Activated T-helper 17 cell treated with anti-CD3 and anti-CD28 coated beads, Interleukin-2, amount 50 U/mL, for 72 hours (primary cell): ENCODE measurements at regions not wholly inside any gene's neighbourhood (a gene's known extent, or its start where the extent isn't known, plus 50 kb on each side); places are given as distances from the start of the nearest gene placed in this dataset.
"Not testable (repeated sequence)": the region's sequence is repeated elsewhere in the genome, so short reads cannot be mapped to it uniquely, and the experiment has no call there.

Experiments
- ATAC-seq: fragments of 150-1000 bp; cut with Tn5 transposase; replicated peaks from 2 replicates; pipeline ENCODE4 v1.10.0; 2021; ENCODE audit warnings: mild to moderate bottlenecking, moderate library complexity
- H3K27ac Mint-ChIP-seq: one replicate; pipeline ENCODE4 v1.8.0; 2022; ENCODE audit warnings: mixed read lengths
- H3K27me3 Mint-ChIP-seq: one replicate; pipeline ENCODE4 v1.8.0; 2022; ENCODE audit warnings: mixed read lengths
- H3K36me3 Mint-ChIP-seq: one replicate; pipeline ENCODE4 v1.8.0; 2022; ENCODE audit warnings: low read depth, mild to moderate bottlenecking, mixed read lengths
- H3K4me1 Mint-ChIP-seq: one replicate; pipeline ENCODE4 v1.8.0; 2022; ENCODE audit warnings: mixed read lengths
- H3K4me3 Mint-ChIP-seq: one replicate; pipeline ENCODE4 v1.8.0; 2022; ENCODE audit warnings: mild to moderate bottlenecking, mixed read lengths
- H3K9me3 Mint-ChIP-seq: one replicate; pipeline ENCODE4 v1.8.0; 2022; ENCODE audit warnings: mixed read lengths

DNA sequence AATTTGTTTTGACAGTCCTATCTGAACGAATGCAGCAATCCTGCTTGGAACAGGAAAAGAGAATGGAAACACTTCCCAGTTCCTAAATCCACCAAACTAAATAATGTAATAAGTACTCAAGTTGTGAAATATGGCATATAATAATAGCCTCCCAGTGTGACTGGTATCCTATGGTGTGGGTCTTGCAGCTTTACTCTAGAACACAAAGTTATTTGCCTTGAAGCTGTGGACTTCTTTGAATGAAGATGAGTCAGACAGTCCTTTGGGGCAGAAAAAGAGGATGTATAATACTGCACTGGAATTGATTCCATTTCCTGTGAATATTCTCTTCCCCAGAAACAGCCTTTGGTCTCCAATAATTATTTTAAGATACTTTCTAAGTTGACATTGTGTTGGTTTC is 887.0 kb downstream of the KCNA4 start:
- no peak overlapping the region for H3K27ac Mint-ChIP-seq
- H3K27me3 Mint-ChIP-seq, result no peaks in the 10 kb centered on the region
- no peaks in the 10 kb centered on the region for H3K4me1 Mint-ChIP-seq
- H3K9me3 Mint-ChIP-seq, result peaks cover 20% of the 10 kb centered on the region
- H3K4me3 Mint-ChIP-seq, result no peak overlapping the region
- H3K36me3 Mint-ChIP-seq, result no peaks in the 10 kb centered on the region
- no peak for ATAC-seq

- no peaks in the 10 kb centered on the region for H3K4me1 Mint-ChIP-seq
- ATAC-seq, result no peak
- H3K4me3 Mint-ChIP-seq, result no peak overlapping the region
- H3K9me3 Mint-ChIP-seq, result peaks cover 26% of the 10 kb centered on the region
- H3K36me3 Mint-ChIP-seq, result no peaks in the 10 kb centered on the region
- no peak overlapping the region for H3K27ac Mint-ChIP-seq
- no peaks in the 10 kb centered on the region for H3K27me3 Mint-ChIP-seq
Observed at GRCh38 chr11:29127461-29127860, 889.4 kb downstream of the KCNA4 start.

DNA sequence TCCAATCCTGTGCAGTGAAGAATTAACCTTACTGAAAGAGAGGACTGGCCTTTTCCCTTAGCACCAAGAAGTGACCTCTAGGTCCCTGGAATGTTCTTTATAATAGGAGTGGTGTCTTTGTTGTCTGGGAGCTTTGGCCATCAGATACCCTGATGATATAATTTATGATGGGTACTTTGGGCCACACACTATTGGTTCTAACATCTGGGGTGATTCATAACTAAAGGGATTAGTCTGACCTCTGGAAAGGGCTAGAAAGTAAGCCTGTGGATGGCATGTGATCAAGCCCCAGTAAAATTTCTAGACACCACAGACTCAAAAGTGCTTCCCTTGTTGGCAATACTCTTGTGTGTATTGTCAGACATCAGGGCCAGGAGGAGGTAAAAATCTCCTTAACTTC is 891.2 kb downstream of the KCNA4 start:
- H3K27me3 Mint-ChIP-seq, result no peaks in the 10 kb centered on the region
- H3K36me3 Mint-ChIP-seq, result no peaks in the 10 kb centered on the region
- H3K4me3 Mint-ChIP-seq, result no peak overlapping the region
- ATAC-seq, result no peak
- peaks cover 21% of the 10 kb centered on the region for H3K9me3 Mint-ChIP-seq
- H3K27ac Mint-ChIP-seq, result no peak overlapping the region
- no peaks in the 10 kb centered on the region for H3K4me1 Mint-ChIP-seq

DNA sequence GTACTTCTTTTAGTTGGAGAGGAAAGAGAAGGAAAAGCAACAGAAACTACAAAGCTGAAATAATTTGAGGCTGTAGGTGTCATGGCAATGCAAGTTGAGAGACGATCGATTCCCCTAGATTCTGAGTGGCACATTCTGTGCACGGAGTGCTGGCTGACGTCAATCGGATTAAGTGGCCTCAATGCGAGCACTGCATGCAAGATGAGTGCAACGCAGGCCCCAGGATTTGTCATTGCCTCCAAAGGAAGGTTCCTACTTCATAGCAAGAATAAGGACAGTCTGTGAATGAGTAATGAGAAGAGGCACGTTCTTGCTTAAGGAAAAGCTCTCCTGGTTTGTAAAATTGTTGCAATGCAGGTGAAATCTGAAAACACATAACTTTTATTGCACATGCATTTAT is 892.4 kb downstream of the KCNA4 start:
- no peak overlapping the region for H3K4me3 Mint-ChIP-seq
- H3K9me3 Mint-ChIP-seq, result peaks cover 16% of the 10 kb centered on the region
- H3K27ac Mint-ChIP-seq, result no peak overlapping the region
- ATAC-seq, result no peak
- no peaks in the 10 kb centered on the region for H3K36me3 Mint-ChIP-seq
- no peaks in the 10 kb centered on the region for H3K4me1 Mint-ChIP-seq
- no peaks in the 10 kb centered on the region for H3K27me3 Mint-ChIP-seq

- H3K27me3 Mint-ChIP-seq, result no peaks in the 10 kb centered on the region
- no peak overlapping the region for H3K27ac Mint-ChIP-seq
- H3K4me3 Mint-ChIP-seq, result no peak overlapping the region
- ATAC-seq, result no peak
- H3K36me3 Mint-ChIP-seq, result no peaks in the 10 kb centered on the region
- H3K9me3 Mint-ChIP-seq, result peaks cover 19% of the 10 kb centered on the region
- no peaks in the 10 kb centered on the region for H3K4me1 Mint-ChIP-seq
Observed at GRCh38 chr11:29119707-29120618, 896.9 kb downstream of the KCNA4 start.

- Mint-ChIP-seq H3K4me1 (no peaks in the 10 kb centered on the region), H3K4me3 (no peak overlapping the region), H3K36me3 (no peaks in the 10 kb centered on the region), H3K9me3 (peaks cover 21% of the 10 kb centered on the region), H3K27ac (no peak overlapping the region), H3K27me3 (no peaks in the 10 kb centered on the region)
- ATAC-seq, result no peak
Observed at GRCh38 chr11:29119116-29119515, 897.7 kb downstream of the KCNA4 start.

- no peaks in the 10 kb centered on the region for H3K36me3 Mint-ChIP-seq
- H3K4me3 Mint-ChIP-seq, result no peak overlapping the region
- ATAC-seq, result no peak
- no peaks in the 10 kb centered on the region for H3K4me1 Mint-ChIP-seq
- H3K9me3 Mint-ChIP-seq, result peaks cover 10% of the 10 kb centered on the region
- no peak overlapping the region for H3K27ac Mint-ChIP-seq
- H3K27me3 Mint-ChIP-seq, result no peaks in the 10 kb centered on the region
Observed at GRCh38 chr11:29100967-29101366, 915.9 kb downstream of the KCNA4 start.

DNA sequence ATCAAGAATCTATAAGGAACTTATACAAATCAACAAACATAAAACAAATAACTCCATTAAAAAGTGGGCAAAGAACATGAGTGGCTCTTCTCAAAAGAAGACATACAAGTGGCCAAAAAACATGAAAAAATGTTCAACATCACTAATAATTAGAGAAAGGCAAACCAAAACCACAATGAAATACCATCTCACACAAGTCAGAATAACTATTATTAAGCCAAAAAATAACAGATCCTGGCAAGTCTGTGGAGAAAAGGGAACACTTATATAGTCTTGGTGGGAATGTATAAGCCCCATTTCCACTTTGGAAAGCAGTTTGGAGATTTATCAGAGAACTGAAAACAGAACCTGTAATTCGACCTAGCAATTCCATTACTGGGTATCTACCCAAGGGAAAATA is 921.0 kb downstream of the KCNA4 start:
- H3K9me3 Mint-ChIP-seq, result peaks cover 9% of the 10 kb centered on the region
- no peak for ATAC-seq
- H3K4me3 Mint-ChIP-seq, result no peak overlapping the region
- H3K4me1 Mint-ChIP-seq, result no peaks in the 10 kb centered on the region
- no peaks in the 10 kb centered on the region for H3K27me3 Mint-ChIP-seq
- no peaks in the 10 kb centered on the region for H3K36me3 Mint-ChIP-seq
- no peak overlapping the region for H3K27ac Mint-ChIP-seq

DNA sequence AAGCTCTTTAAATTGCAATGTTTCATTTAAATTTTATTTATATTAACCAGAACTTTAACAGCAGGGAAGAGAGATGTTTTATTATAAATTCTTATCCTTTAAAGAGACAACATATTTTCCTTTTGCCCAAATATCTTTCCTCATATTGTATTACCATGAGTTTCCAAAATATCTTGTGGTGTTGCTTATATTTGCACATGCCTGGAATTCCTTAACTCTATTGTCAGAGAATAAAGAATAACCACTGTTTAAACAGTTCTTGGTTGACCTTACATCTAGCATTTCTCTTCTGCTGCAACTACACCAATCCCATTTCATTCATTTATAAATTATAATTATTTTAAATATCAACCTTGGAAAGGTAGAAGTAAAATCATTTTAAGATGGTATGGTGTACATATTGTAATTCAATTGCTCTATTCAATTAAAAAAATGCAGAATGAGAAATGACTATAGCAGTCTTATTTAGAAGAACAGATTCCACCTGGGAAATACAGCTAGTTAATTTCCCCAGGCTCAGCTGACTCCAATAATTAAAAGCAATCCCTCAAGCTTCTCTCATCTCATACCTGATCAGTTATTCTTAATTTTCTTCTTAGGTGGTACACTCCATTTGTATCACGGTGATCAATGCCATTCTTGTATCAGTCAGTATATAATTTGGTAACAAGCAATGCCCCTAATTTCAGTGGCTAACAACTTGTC is 923.3 kb downstream of the KCNA4 start:
- Mint-ChIP-seq H3K4me1 (no peaks in the 10 kb centered on the region), H3K4me3 (no peak overlapping the region), H3K9me3 (peaks cover 11% of the 10 kb centered on the region), H3K27ac (no peak overlapping the region), H3K27me3 (no peaks in the 10 kb centered on the region), H3K36me3 (no peaks in the 10 kb centered on the region)
- ATAC-seq, result no peak

- Mint-ChIP-seq H3K4me3 (no peak overlapping the region), H3K4me1 (no peaks in the 10 kb centered on the region), H3K27ac (no peak overlapping the region), H3K27me3 (no peaks in the 10 kb centered on the region), H3K36me3 (no peaks in the 10 kb centered on the region), H3K9me3 (peaks cover 14% of the 10 kb centered on the region)
- no peak for ATAC-seq
Observed at GRCh38 chr11:29087200-29087812, 929.5 kb downstream of the KCNA4 start.

GRCh38 chr11:29075726-29076125 is 941.1 kb downstream of the KCNA4 start:
- no peak overlapping the region for H3K4me3 Mint-ChIP-seq
- no peak overlapping the region for H3K27ac Mint-ChIP-seq
- no peak for ATAC-seq
- H3K36me3 Mint-ChIP-seq, result no peaks in the 10 kb centered on the region
- H3K9me3 Mint-ChIP-seq, result peaks cover 24% of the 10 kb centered on the region
- H3K4me1 Mint-ChIP-seq, result no peaks in the 10 kb centered on the region
- H3K27me3 Mint-ChIP-seq, result no peaks in the 10 kb centered on the region

DNA sequence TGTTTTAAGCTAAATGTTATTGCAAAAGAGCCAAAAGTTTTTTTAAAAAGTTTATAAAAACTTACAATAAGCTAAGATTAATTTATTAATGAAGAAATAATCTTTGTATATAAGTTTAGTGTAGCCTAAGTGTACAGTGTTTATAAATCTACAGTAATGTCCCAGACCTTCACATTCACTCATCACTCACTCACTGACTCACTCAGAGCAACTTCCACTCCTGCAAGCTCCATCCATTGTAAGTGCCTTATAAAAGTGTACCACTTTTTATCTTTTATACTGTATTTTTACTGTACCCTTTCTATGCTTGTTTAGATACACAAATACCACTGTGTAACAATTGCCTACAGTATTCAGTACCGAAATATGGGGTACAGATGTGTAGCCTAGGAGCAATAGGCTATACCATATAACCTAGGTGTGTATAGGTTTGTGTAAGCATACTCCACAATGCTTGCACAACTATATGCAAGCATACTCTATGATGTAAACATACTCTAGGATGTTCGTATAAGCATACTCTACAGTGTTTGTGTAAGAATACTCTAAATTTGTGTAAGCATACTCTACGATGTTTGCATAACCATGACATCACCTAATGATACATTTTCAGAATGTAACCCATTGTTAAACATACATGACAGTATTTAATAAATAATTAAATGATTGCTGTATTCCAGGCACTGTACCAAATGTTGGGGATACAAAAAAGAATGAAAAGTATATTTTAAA is 953.0 kb downstream of the KCNA4 start:
- H3K27ac Mint-ChIP-seq, result no peak overlapping the region
- ATAC-seq, result no peak
- no peaks in the 10 kb centered on the region for H3K36me3 Mint-ChIP-seq
- no peaks in the 10 kb centered on the region for H3K27me3 Mint-ChIP-seq
- H3K9me3 Mint-ChIP-seq, result peaks cover 33% of the 10 kb centered on the region
- H3K4me3 Mint-ChIP-seq, result no peak overlapping the region
- no peaks in the 10 kb centered on the region for H3K4me1 Mint-ChIP-seq

GRCh38 chr11:29061452-29061851 is 953.3 kb downstream of the METTL15 start:
- Mint-ChIP-seq H3K9me3 (peaks cover 22% of the 10 kb centered on the region), H3K27ac (no peak overlapping the region), H3K4me3 (no peak overlapping the region), H3K36me3 (no peaks in the 10 kb centered on the region), H3K27me3 (no peaks in the 10 kb centered on the region), H3K4me1 (no peaks in the 10 kb centered on the region)
- ATAC-seq, result no peak

DNA sequence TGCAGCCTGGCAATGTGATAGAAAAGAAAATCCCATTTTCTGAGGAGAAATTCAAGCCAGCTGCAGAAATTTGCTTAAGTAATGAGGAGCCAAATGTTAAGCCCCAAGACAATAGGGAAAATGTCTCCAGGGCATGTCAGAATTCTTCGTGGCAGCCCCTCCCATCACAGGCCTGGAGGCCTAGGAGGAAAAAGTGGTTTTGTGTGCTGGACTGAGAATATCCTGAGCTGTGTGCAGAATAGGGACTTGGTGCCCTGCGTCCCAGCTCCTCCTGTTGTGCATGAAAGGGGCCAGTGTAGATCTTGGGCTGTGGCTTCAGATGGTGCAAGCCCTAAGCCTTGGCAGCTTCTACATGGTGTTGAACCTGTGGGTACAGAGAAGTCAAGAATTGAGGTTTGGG is 948.3 kb downstream of the METTL15 start:
- H3K27ac Mint-ChIP-seq, ATAC-seq: not testable (repeated sequence)
- peaks cover 25% of the 10 kb centered on the region for H3K9me3 Mint-ChIP-seq

More for the DNA sequence above, 948.3 kb downstream of the METTL15 start:
- H3K27me3 Mint-ChIP-seq, H3K36me3 Mint-ChIP-seq, H3K4me1 Mint-ChIP-seq, H3K4me3 Mint-ChIP-seq: not testable (repeated sequence)
